ENCODE measurements at regions not wholly inside any gene's neighbourhood (a gene's known extent, or its start where the extent isn't known, plus 50 kb on each side); places are given as distances from the start of the nearest gene placed in this dataset.

GRCh38 chr3:165339753-165340152, 143.6 kb upstream of the SLITRK3 start:
- in situ Hi-C loops (cut with MboI; ENCODE audit: low sequenced_read_pairs), result no loop called here
- Histone ChIP-seq H2BK5ac (ENCODE audit: low read depth, low read length, poor library complexity, severe bottlenecking) (no peak overlapping the region), H3K9me3 (ENCODE audit: control insufficient read depth, insufficient read depth, low read length) (no peaks in the 10 kb centered on the region), H2BK120ac (ENCODE audit: low read depth, low read length) (no peak overlapping the region), H4K20me1 (ENCODE audit: insufficient read depth, low read length) (no peaks in the 10 kb centered on the region), H3K9me1 (ENCODE audit: insufficient read depth, low read length) (no peaks in the 10 kb centered on the region), H3K18ac (ENCODE audit: low read depth, low read length) (no peak overlapping the region), H2AFZ (replicated peaks; ENCODE audit: low read length, poor library complexity) (no peak overlapping the region), H3K4me1 (ENCODE audit: control insufficient read depth, insufficient read depth, low read length) (no peaks in the 10 kb centered on the region), H3K27me3 (ENCODE audit: control insufficient read depth, insufficient read depth, low read length) (no peaks in the 10 kb centered on the region), H2AK5ac (ENCODE audit: low read depth, low read length) (no peak overlapping the region), H3K79me1 (ENCODE audit: low read depth in 1 of 2, low read length in 2 of 2) (no peaks in the 10 kb centered on the region), H3K9ac (ENCODE audit: low read depth, low read length) (no peak overlapping the region), H2AK9ac (replicated peaks; ENCODE audit: low read depth, low read length, poor library complexity) (no peak overlapping the region), H3K4me2 (ENCODE audit: low read depth, low read length) (no peak overlapping the region), H4K8ac (ENCODE audit: low read depth in 2 of 2, low read length in 2 of 2) (no peak overlapping the region), H4K5ac (ENCODE audit: low read depth, low read length) (no peak overlapping the region), H3K23ac (ENCODE audit: low read depth, low read length) (no peak overlapping the region), H2BK20ac (ENCODE audit: low read depth, low read length) (no peak overlapping the region), H3K4me3 (ENCODE audit: insufficient read depth, low read depth, low read length) (no peak overlapping the region), H3K27ac (ENCODE audit: insufficient read depth, low read length) (no peak overlapping the region), H2BK15ac (ENCODE audit: low read depth, low read length) (no peak overlapping the region), H4K91ac (ENCODE audit: insufficient read depth, low read depth, low read length) (no peak overlapping the region), H3K36me3 (ENCODE audit: control insufficient read depth, insufficient read depth, low read length) (no peaks in the 10 kb centered on the region), H3K56ac (ENCODE audit: extremely low read depth, insufficient read depth, low read length) (no peak overlapping the region), H3K14ac (replicated peaks; ENCODE audit: low read depth, low read length) (no peak overlapping the region), H3K4ac (ENCODE audit: low read depth, low read length) (no peak overlapping the region)
- POLR2A ChIA-PET (ENCODE audit: unreplicated experiment), result no interaction called here
- ATAC-seq (ENCODE audit: low read depth) (no peak), DNase-seq (peak; percentile 4)
- dilution Hi-C loops (cut with HindIII; ENCODE audit: low sequenced_read_pairs, unreplicated experiment), result no loop called here
- TF ChIP-seq FOS (IDR thresholded peaks at IDR 0.05; ENCODE audit: low read depth, low read length), result no peak
- TF ChIP-seq RAD21 (IDR thresholded peaks at IDR 0.05; ENCODE audit: low read length), result peak; percentile 16; the same call in 1 of the 2 replicates
- BruUV-seq (replicated peaks), result no TSS peak
- no CpG with 5 or more reads among the region's 1 CpG for WGBS, 2 experiments (ENCODE audit: extremely low coverage in 2 of 2, insufficient read length in 1 of 2)
- intact Hi-C loops (cut with micrococcal nuclease), result no loop called here
- CTCF ChIA-PET, result no interaction called here

Data from IMR-90 (cell line).